Glomerular endothelial cell (primary cell): ENCODE measurements at regions not wholly inside any gene's neighbourhood (a gene's known extent, or its start where the extent isn't known, plus 50 kb on each side); places are given as distances from the start of the nearest gene placed in this dataset.
"Not testable (repeated sequence)": the region's sequence is repeated elsewhere in the genome, so short reads cannot be mapped to it uniquely, and the experiment has no call there.

Experiments
- DNase-seq: peaks from one replicate; pipeline ENCODE4 v3.0.0-alpha.2; 2011; ENCODE audit warnings: low read depth, low spot score; ENCODE audit errors: extremely low read depth

DNA sequence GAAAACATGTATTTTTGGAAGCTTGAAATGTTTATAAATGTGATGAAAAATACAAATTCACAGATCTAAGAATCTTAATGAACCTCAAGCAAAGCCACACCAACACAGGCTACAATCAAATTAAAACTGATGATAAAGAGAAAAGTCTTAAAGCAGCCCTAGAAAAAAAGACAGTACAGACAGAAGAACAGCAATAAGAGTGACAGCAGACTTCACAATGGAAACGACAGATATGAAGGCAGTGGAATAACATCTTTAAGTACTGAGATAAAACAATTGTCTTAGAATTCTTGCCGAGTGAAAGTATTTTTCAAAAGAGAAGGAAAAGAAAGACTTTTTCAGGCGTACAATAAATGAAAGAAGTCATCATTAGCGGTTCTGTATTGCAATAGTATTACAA lies 423.6 kb upstream of the LCORL start:
- no peak for DNase-seq

DNA sequence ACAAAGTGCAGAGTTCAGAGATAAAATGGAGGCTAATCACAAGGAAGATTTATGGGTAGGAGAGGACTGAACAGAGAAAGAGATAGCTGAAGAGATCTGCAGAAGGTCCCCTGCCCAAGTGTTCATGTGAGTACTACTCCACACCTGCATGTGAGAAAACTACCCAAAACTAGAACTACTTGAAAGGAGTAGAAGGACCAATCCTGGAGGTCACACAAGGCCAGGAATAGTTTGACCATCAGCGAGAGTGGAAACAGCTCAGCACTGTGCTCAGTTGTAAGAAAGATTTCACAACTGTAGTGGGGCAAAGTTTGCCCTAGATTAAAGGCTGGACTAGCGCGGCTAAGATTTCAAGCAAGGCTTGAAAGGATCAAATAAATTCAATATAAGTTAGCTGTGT lies 422.7 kb upstream of the LCORL start:
- DNase-seq: no peak

DNA sequence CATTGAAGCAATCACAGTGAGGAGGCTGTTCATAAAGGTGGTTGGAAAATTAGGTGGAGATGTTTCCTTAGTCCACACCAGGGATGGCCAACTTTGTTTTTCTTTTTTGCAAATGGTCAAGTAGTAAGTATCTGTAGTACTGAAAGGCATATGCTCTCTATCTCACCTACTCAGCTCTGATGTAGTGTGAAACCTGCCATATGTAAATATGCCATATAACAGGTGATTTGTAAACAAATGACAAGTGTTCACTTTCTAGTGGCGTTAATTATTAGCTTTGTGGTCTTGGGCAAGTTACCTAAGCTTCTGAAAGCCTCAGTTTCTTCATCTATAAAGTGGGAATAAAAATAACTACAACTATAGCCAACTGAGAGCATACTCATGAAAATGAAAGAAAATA lies 421.4 kb upstream of the LCORL start:
- DNase-seq: no peak

DNA sequence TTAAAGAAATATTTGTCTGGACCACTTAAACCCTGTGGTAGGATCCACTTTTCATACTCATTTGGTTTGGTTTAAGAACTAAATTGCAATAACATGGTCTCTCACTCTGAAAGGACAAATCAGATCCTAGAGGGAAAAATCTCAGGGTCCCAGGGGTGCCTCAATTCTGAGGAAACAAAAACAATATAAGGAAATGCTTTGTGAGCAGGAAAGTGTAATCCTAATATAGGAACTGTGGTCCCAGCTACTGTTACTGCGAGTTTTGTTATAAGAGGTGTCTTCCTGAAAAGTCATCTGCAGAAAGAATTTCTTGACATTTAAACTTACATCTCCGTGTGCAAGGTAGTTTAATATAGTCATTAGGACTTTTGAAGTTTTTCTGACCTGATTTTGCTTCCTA lies 420.1 kb upstream of the LCORL start:
- no peak for DNase-seq

GRCh38 chr4:18441203-18441590 lies 419.6 kb upstream of the LCORL start:
- no peak for DNase-seq

- DNase-seq: no peak
Measured at GRCh38 chr4:18440527-18441202, 419.1 kb upstream of the LCORL start.

GRCh38 chr4:18439311-18439710 lies 417.8 kb upstream of the LCORL start:
- DNase-seq: no peak

DNA sequence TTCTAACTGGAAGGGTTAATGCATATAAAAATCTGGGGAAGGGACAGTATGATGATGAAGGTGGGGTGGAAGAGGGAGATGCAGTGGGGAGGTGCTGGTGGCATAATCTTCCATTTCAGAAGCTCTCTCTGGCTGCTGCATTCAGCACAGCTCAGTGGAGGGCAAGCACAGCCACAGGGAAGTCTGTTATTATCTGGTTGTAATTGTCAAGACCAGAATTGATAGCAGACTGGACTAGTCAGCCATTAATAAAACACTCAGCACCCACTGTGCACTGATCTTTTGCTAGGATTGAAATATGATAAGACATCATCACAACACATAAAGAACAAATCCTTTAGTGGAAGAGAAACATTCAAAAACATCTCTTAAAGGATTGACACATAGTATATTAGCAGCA lies 414.2 kb upstream of the LCORL start:
- DNase-seq: no peak

DNA sequence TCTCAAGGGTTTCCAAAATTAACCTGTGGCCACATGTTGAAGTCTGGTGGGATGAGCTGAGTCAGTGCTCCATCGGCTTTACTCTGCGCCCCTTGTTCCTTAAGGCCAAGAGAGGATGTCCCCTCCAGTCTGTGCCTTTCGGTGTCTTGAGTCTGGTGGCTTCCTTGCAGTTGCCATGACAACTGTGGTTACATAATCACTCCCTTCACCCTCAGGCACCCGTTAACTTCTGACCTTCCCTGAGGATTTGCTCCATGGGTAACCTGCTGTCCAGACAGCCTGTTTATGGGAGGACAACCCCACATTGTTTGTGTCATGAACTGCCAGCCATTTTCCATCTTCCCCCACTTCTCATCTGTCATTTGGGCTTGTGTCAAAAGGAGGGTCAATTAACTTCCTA lies 401.1 kb upstream of the LCORL start:
- no peak for DNase-seq

- DNase-seq: no peak
Measured at GRCh38 chr4:18421519-18421918, 400.0 kb upstream of the LCORL start.

- DNase-seq: no peak
Measured at GRCh38 chr4:18419780-18420179, 398.2 kb upstream of the LCORL start.

GRCh38 chr4:18418195-18418898 lies 396.8 kb upstream of the LCORL start:
- not testable (repeated sequence) for DNase-seq

DNA sequence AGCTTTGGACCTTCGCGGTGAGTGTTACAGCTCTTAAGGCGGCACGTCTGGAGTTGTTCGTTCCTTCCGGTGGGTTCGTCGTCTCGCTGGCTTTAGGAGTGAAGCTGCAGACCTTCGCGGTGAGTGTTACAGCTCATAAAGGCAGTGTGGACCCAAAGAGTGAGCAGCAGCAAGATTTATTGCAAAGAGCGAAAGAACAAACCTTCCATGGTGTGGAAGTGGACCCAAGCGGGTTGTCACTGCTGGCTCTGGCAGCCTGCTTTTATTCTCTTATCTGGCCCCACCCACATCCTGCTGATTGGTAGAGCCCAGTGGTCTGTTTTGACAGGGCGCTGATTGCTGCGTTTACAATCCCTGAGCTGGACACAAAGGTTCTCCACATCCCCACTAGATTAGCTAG lies 396.1 kb upstream of the LCORL start:
- DNase-seq: not testable (repeated sequence)

DNA sequence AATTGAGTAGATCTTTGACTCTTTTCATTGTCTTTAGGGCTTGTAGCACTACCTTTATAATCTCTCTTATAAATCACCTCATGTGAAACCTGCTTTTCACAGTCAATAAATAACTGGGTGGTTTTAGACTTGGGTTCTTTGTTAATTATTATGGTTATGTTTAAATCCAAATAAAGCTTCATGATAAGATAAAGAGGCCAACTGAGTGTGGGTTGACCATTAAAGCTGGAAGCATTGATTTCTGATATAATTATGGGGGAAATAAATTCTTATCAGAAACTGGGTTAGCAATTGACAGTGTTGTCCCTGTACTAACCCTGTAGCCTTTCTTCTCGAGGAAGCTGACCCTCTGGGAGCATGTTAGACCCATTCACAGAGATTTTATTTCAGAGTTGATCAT lies 384.7 kb upstream of the LCORL start:
- no peak for DNase-seq

DNA sequence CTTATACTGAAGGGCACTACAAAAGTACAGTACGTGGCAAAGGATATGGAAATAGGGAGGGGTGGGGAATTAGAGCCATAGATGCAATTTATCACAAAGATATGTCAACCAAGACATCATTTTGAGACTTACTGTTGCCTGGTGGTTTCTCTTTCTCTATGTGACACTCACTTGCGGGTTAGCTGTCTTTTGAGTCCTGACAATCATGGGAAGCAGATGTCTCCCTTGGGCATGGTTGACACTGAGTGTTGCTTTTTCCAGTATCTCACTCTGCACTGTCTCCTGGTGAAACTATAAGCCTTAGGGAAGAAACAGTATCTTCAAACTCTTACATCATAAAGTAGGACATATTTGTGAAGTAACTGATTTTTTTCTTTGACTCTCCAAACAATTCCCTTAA lies 383.5 kb upstream of the LCORL start:
- no peak for DNase-seq

DNA sequence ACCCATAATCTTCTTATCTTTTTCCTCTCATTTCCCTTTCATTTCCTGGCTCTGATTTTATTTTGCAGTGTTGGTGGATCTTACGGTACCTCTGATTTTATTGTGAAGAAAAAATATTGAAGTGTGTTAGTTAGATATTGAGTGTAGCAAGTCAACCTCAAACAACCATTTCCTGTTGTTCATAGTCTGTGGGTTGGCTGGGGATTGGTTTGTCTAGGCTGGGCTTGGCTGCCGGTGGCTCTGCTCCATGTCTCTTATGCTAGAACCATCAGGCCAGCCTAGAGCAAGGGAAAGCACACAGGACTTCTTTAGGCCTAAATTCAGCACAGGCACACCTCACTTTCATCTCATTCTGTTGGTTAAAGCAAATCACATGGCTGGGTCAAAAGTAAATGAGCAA lies 383.1 kb upstream of the LCORL start:
- no peak for DNase-seq

GRCh38 chr4:18403327-18403726 lies 381.8 kb upstream of the LCORL start:
- no peak for DNase-seq

DNA sequence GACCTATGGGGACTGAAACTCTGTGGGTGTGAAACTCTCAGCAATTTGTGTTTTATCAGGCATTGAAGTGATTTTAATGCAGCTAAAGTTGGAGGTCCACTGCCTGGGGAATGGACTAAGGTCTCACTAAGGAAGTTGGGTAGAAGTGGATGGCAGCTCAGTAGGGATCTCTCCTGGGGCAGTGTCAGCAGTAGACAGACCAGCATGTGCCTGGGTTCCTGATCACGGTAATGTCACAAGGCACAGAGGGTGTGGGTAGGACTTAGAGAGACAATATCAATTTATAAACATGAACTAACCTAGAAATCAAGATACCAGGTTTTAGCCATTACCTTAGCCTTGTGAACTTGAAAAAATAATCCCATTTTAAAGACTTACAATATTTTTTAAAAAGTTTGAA lies 380.3 kb upstream of the LCORL start:
- DNase-seq: no peak

GRCh38 chr4:18401425-18401824 lies 379.9 kb upstream of the LCORL start:
- DNase-seq: no peak

- no peak for DNase-seq
Measured at GRCh38 chr4:18398661-18399060, 377.1 kb upstream of the LCORL start.

DNA sequence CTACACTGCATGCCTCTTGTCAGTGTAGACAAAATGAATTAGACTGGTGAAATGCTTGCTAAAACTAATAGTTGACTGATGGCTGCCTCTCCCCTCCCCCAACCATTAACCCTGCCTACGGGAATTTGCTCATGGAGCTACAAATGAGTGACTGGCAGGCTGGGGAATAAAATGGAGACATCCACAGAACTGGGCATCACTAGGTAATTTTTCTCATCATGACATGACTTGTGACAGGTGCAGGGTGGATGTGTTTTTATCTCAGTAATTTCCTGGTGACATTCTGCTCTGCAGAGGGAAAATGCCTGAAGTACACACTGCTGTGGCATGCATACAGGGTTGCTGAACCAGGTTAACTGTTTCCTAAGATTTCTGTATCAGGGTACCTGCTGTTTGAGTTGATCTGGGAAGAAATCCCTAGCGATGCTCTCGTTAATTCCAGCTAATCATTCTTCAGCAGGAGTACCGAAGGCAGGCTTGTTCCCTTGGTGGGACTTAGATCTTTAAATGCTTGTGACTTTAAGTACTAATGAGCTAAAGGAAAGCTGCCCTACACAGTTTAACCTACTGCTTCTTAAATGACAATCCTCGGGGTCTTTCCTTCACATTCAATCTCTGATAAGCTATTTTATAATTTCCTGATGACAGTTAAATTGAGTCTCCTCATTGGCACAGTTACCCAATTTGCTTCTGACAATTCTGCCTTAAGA lies 376.3 kb upstream of the LCORL start:
- DNase-seq: no peak

DNA sequence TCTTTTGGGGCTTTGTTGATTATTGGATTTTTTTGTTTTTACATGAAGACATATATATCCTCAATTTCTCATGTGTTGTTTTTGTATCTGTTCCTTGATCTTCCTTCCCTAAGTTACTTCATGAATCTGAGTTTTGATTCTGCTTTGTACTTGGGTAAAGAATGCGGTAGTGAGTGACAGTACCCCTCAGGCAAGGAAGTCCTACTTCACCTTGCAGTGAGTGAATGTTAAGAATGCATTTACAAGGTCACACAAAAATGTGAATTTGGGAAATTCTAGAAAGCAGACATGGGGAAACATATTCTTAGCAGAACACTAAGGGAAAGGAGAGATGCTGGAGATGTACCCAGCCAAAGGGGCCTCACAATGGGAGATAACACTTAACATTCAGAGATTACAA lies 373.1 kb upstream of the LCORL start:
- DNase-seq: no peak
